ENCODE measurements at regions not wholly inside any gene's neighbourhood (a gene's known extent, or its start where the extent isn't known, plus 50 kb on each side); places are given as distances from the start of the nearest gene placed in this dataset.

GRCh38 chr4:115361781-115362180, 248.4 kb upstream of the NDST4 start:
- TF ChIP-seq CTCF (IDR thresholded peaks at IDR 0.05), result no peak
- no peak for TF ChIP-seq USF2 (IDR thresholded peaks at IDR 0.05; ENCODE audit: borderline replicate concordance, low read depth, low read length)
- no peak for TF ChIP-seq EP300 (IDR thresholded peaks at IDR 0.05; ENCODE audit: borderline replicate concordance in 1 of 2, low read depth in 1 of 2, low read length in 1 of 2)
- no peak for TF ChIP-seq POLR2AphosphoS5 (IDR thresholded peaks at IDR 0.05; ENCODE audit: low read depth, low read length)
- no peak for TF ChIP-seq REST (IDR thresholded peaks at IDR 0.05; ENCODE audit: low read depth, low read length)
- TF ChIP-seq JUND (IDR thresholded peaks at IDR 0.05), result no peak
- TF ChIP-seq TCF12 (IDR thresholded peaks at IDR 0.05), result no peak
- no peak for TF ChIP-seq FOXJ3 (CRISPR knock-in tag; IDR thresholded peaks at IDR 0.05)
- no peak for TF ChIP-seq MXI1 (IDR thresholded peaks at IDR 0.05; ENCODE audit: low read depth, low read length)
- no peak for TF ChIP-seq NRF1 (IDR thresholded peaks at IDR 0.05; ENCODE audit: low read depth, low read length)
